GM23338 (cell line): ENCODE measurements at regions not wholly inside any gene's neighbourhood (a gene's known extent, or its start where the extent isn't known, plus 50 kb on each side); places are given as distances from the start of the nearest gene placed in this dataset.

Experiments used
- ATAC-seq: fragments of 200-7000 bp; cut with Tn5 transposase; 3 replicates; pipeline ENCODE4 v1.9.1; 2020
- DNase-seq: peaks from one replicate; pipeline ENCODE4 v3.0.0-alpha.2; 2015; ENCODE audit warnings: low spot score
- H2AFZ ChIP-seq: fragments of 200-600 bp; sonication (generic); 2 replicates; pipeline ENCODE4 v1.8.0; 2016; ENCODE audit warnings: antibody characterized with exemption, mild to moderate bottlenecking, moderate library complexity
- H3F3A ChIP-seq: fragments of 200-600 bp; sonication (generic); replicated peaks from 2 replicates; pipeline ENCODE4 v1.8.0; 2017; ENCODE audit warnings: antibody characterized with exemption, mixed run types, low read depth
- H3K27ac ChIP-seq: fragments of 200-600 bp; sonication (generic); 2 replicates; pipeline ENCODE4 v1.6.1; 2016; ENCODE audit warnings: low read depth
- H3K27me3 ChIP-seq: fragments of 200-600 bp; sonication (generic); 2 replicates; pipeline ENCODE4 v1.8.0; 2016; ENCODE audit warnings: mild to moderate bottlenecking, mixed run types, moderate library complexity; ENCODE audit not compliant: insufficient read depth
- H3K36me3 ChIP-seq: fragments of 200-600 bp; sonication (generic); 2 replicates; pipeline ENCODE4 v1.8.0; 2016; ENCODE audit warnings: mild to moderate bottlenecking; ENCODE audit not compliant: insufficient read depth
- H3K4me1 ChIP-seq: fragments of 200-600 bp; sonication (generic); 2 replicates; pipeline ENCODE4 v1.8.0; 2016; ENCODE audit warnings: mild to moderate bottlenecking, moderate library complexity; ENCODE audit not compliant: insufficient read depth
- H3K4me2 ChIP-seq: fragments of 200-600 bp; sonication (generic); 2 replicates; pipeline ENCODE4 v1.7.1; 2017; ENCODE audit warnings: mixed run types
- H3K4me3 ChIP-seq: fragments of 200-600 bp; sonication (generic); 2 replicates; pipeline ENCODE4 v1.6.1; 2016; ENCODE audit warnings: mixed run types
- H3K79me2 ChIP-seq: fragments of 200-600 bp; sonication (generic); replicated peaks from 2 replicates; pipeline ENCODE4 v1.8.0; 2017; ENCODE audit warnings: mild to moderate bottlenecking; ENCODE audit not compliant: insufficient read depth
- H3K9me2 ChIP-seq: fragments of 200-600 bp; sonication (generic); 2 replicates; pipeline ENCODE4 v1.8.0; 2017; ENCODE audit not compliant: insufficient read depth
- H4K20me1 ChIP-seq: fragments of 200-600 bp; sonication (generic); replicated peaks from 2 replicates; pipeline ENCODE4 v1.8.0; 2017; ENCODE audit warnings: mild to moderate bottlenecking; ENCODE audit not compliant: insufficient read depth
- H3K27ac Mint-ChIP-seq: 2 replicates; pipeline ENCODE4 v1.8.0; 2020; ENCODE audit warnings: inconsistent platforms, mild to moderate bottlenecking, moderate library complexity, mixed read lengths
- H3K27me3 Mint-ChIP-seq: 3 replicates; pipeline ENCODE4 v1.8.0; 2022; ENCODE audit warnings: low read depth, mild to moderate bottlenecking, moderate library complexity, mixed read lengths, inconsistent platforms; ENCODE audit not compliant: insufficient read depth, poor library complexity
- H3K36me3 Mint-ChIP-seq: 3 replicates; pipeline ENCODE4 v1.8.0; 2021; ENCODE audit warnings: low read depth, mild to moderate bottlenecking, inconsistent platforms, moderate library complexity, mixed read lengths
- H3K4me1 Mint-ChIP-seq: 3 replicates; pipeline ENCODE4 v1.8.0; 2020; ENCODE audit warnings: mild to moderate bottlenecking, inconsistent platforms, mixed read lengths
- H3K4me3 Mint-ChIP-seq: 3 replicates; pipeline ENCODE4 v1.8.0; 2021; ENCODE audit warnings: moderate library complexity, mild to moderate bottlenecking, inconsistent platforms, mixed read lengths
- H3K9me3 Mint-ChIP-seq: 3 replicates; pipeline ENCODE4 v1.8.0; 2020; ENCODE audit warnings: moderate library complexity, mild to moderate bottlenecking, inconsistent platforms, mixed read lengths
- CREB1 ChIP-seq: fragments of 250-450 bp; sonication (Bioruptor Pico); IDR thresholded peaks from 2 replicates; pipeline ENCODE4 v1.5.0; 2020; ENCODE audit warnings: low read depth, mild to moderate bottlenecking, moderate library complexity
- ETS1 ChIP-seq: IDR thresholded peaks from 2 replicates; pipeline ENCODE4 v1.6.1; 2016; ENCODE audit warnings: antibody characterized with exemption
- EZH2 ChIP-seq: fragments of 200-600 bp; sonication (generic); IDR thresholded peaks from one replicate; pipeline ENCODE4 v1.8.0; 2017; ENCODE audit warnings: antibody characterized with exemption, mild to moderate bottlenecking, low read depth; ENCODE audit not compliant: unreplicated experiment
- JUNB ChIP-seq: IDR thresholded peaks from one replicate; pipeline ENCODE4 v1.6.1; 2016; ENCODE audit warnings: antibody characterized with exemption; ENCODE audit not compliant: unreplicated experiment
- NANOG ChIP-seq: IDR thresholded peaks from 2 replicates; pipeline ENCODE4 v1.6.1; 2016; ENCODE audit warnings: antibody characterized with exemption, borderline replicate concordance
- POLR2AphosphoS5 ChIP-seq: IDR thresholded peaks from 2 replicates; pipeline ENCODE4 v1.6.1; 2016; ENCODE audit warnings: antibody characterized with exemption, low read depth
- REST ChIP-seq: IDR thresholded peaks from one replicate; pipeline ENCODE4 v1.6.1; 2018; ENCODE audit warnings: antibody characterized with exemption; ENCODE audit not compliant: unreplicated experiment
- ZNF114 ChIP-seq: fragments of 250-450 bp; sonication (Bioruptor Pico); IDR thresholded peaks from 2 replicates; pipeline ENCODE4 v1.5.0; 2020; ENCODE audit warnings: mild to moderate bottlenecking, moderate library complexity
- ZNF331 ChIP-seq: fragments of 250-450 bp; sonication (Bioruptor Pico); IDR thresholded peaks from 2 replicates; pipeline ENCODE4 v1.5.0; 2020; ENCODE audit warnings: low read depth, mild to moderate bottlenecking, moderate library complexity

- Histone ChIP-seq H3K9me2 (no peaks in the 10 kb centered on the region), H3K27ac (no peak overlapping the region), H3K36me3 (no peaks in the 10 kb centered on the region), H3F3A (no peaks in the 10 kb centered on the region), H3K79me2 (no peaks in the 10 kb centered on the region), H3K4me3 (no peak overlapping the region), H4K20me1 (no peaks in the 10 kb centered on the region), H3K4me2 (no peak overlapping the region), H2AFZ (no peak overlapping the region), H3K4me1 (no peaks in the 10 kb centered on the region; the same call in 1 of the 2 replicates), H3K27me3 (no peaks in the 10 kb centered on the region)
- DNase-seq (no peak), ATAC-seq (no peak)
- TF ChIP-seq ETS1, result no peak
- TF ChIP-seq JUNB, result no peak
- TF ChIP-seq ZNF114 (CRISPR knock-in tag), result no peak
- no peak overlapping the region for H3K27ac Mint-ChIP-seq
- no peak overlapping the region for H3K4me3 Mint-ChIP-seq
- H3K4me1 Mint-ChIP-seq, result no peaks in the 10 kb centered on the region
- H3K9me3 Mint-ChIP-seq, result no peaks in the 10 kb centered on the region
- H3K27me3 Mint-ChIP-seq, result no peaks in the 10 kb centered on the region
- no peaks in the 10 kb centered on the region for H3K36me3 Mint-ChIP-seq
Measured at GRCh38 chr9:71541436-71541835, 226.9 kb downstream of the CEMIP2 start.

- no peak for DNase-seq
- Mint-ChIP-seq H3K9me3 (no peaks in the 10 kb centered on the region), H3K4me1 (no peaks in the 10 kb centered on the region; the same call in 2 of the 3 replicates), H3K27me3 (no peaks in the 10 kb centered on the region), H3K27ac (no peak overlapping the region), H3K36me3 (no peaks in the 10 kb centered on the region), H3K4me3 (no peak overlapping the region)
- Histone ChIP-seq H3K79me2 (no peaks in the 10 kb centered on the region), H3K9me2 (0 out of 2 replicates have a peak, but pooled peaks cover 2% of the 10 kb centered on the region), H3K4me2 (no peak overlapping the region), H3K4me1 (0 out of 2 replicates have a peak, but pooled peaks cover under 1% of the 10 kb centered on the region), H3F3A (no peaks in the 10 kb centered on the region), H3K27me3 (no peaks in the 10 kb centered on the region), H3K36me3 (no peaks in the 10 kb centered on the region), H2AFZ (peak overlapping the region; percentile 45; the same call in 1 of the 2 replicates), H3K4me3 (no peak overlapping the region), H3K27ac (no peak overlapping the region), H4K20me1 (no peaks in the 10 kb centered on the region)
- no peak for ATAC-seq
- TF ChIP-seq POLR2AphosphoS5, result no peak
- no peak for TF ChIP-seq ETS1
- no peak for TF ChIP-seq ZNF331 (CRISPR knock-in tag)
- no peak for TF ChIP-seq CREB1
- no peak for TF ChIP-seq NANOG
- TF ChIP-seq REST, result no peak
- no peak for TF ChIP-seq JUNB
- TF ChIP-seq ZNF114 (CRISPR knock-in tag), result no peak
- no peak for TF ChIP-seq EZH2
Measured at GRCh38 chr9:71524996-71525580, 243.2 kb downstream of the CEMIP2 start.
